ENCODE measurements at regions not wholly inside any gene's neighbourhood (a gene's known extent, or its start where the extent isn't known, plus 50 kb on each side); places are given as distances from the start of the nearest gene placed in this dataset.
"Not testable (repeated sequence)": the region's sequence is repeated elsewhere in the genome, so short reads cannot be mapped to it uniquely, and the experiment has no call there.

GRCh38 chr7:55702831-55703230 is 130.5 kb upstream of the VOPP1 start:
- not testable (repeated sequence) for DNase-seq (ENCODE audit: low read depth, low spot score)

DNA sequence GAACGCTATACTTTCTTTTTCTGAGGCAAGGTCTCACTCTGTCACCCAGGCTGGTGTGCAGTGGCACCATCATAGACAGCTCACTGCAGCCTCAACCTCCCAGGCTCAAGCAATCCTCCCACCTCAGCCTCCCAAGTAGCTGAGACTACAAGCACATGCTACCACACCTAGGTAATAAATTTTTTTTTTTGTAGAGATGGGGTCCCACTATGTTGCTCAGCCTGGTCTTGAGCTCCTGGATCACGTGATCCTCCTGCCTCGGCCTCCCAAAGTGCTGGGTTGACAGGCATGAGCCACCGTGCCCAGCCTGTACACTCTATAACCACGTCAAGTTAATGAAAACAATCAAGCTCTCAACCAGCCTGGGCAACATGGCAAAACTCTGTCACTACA is 127.1 kb upstream of the VOPP1 start:
- not testable (repeated sequence) for DNase-seq (ENCODE audit: low read depth, low spot score)

DNA sequence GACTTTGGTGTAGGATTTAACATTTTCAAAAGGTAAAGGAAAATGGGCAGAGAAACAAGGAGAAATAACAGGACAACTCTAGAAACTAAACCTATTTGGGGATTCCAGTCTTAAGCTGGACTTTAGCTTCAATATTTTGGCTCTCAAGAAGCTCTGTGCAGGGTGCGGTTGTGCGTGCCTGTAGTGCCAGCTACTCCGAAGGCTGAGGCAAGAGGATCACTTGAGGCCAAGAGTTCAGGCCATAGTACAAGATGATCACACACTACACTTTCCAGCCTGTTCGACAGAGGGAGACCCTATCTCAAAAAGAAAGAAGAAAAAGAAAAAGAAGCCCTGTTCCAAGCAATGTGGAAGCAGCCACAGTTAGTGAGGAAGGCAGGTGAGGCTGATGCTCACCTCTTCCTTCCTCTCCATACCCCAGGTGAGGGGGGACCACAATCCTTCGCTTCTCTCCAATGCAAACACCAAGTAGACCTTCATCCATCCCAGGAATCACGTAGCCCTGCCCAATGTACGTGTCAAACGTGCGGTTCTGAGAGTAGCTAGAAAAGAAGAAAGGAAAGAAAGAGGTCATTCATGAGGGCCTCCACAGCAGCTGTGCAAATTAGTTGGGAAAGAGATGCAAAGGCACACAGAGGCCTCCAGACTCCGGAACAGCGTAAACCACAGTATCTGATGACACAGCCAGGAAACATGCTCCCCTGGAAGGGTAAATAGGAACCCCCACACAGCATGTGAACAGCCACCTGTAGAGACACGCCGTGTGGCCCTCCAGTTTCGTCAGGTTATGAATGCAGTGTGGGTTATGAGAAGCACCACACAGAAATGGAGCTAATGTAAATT is 126.5 kb upstream of the VOPP1 start:
- DNase-seq (ENCODE audit: low read depth, low spot score): not testable (repeated sequence)

GRCh38 chr7:55695893-55696701 is 123.8 kb upstream of the VOPP1 start:
- not testable (repeated sequence) for DNase-seq (ENCODE audit: low read depth, low spot score)

DNA sequence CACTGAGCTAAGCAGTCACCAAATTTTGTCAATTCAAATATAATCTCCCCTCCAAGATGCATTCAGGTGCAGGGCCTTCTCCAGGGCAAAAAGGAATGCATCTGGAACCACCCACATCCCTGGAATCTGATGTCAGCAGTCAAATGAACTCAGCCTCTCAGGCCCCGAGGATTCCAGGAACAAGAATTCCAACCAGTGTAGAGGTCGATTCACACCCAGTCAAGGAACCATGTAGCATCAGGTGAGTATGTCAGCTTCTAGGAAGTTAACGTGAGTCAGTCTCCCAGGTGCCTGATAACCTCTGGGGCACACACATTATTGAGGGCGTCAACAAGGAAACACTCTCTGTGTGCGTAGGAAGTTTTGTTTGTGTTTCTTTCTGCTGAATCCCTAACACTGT is 122.2 kb upstream of the VOPP1 start:
- peak; percentile 25 for DNase-seq (ENCODE audit: low read depth, low spot score)

DNA sequence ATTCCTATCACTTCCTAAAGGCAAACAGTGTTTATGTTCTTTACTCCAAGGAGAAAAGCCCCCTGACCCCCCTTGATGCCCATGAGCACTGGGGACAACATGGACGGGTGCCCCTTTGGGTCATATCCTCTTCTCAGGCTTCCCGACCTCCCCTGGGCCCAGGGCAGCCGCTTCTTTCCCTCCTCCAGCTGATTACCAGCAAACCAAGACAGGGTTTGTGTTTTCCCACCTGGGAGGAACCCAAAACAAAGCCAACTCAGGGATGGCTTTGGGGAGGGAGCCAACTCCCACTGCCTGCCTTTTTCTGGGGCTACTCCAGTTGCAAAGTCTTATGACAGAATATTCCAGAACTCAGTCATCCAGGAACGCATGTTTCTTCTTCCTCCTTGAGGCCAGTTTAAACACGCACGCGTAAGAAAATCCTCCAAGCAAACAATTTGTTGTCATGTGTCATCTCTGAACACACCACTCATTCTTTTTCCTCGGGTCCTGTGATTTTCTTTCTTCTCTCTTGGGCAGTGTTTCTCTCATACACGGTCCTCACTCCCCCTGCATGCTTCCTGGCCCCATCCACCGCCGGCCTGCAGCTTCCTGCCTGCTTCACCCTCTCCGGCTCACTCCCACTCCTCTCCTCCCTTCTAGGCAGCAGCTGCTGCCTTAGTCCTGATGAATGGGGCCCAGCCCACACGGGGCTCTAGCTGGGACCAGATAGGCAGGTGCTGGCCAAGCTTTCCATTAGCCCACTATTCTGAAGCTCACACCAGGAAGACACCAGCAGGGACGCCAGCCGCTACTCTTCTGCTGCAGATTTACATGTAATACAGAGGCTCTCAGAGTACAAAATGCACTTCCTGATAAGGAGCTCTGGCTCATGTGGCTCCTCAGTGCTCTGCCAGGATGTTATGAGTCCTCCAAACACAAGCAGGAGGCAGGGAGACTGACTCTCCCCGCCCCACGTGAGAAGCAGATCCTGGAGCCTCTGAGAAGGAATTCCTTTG is 116.7 kb upstream of the VOPP1 start:
- DNase-seq (ENCODE audit: low read depth, low spot score): peak; percentile 43

DNA sequence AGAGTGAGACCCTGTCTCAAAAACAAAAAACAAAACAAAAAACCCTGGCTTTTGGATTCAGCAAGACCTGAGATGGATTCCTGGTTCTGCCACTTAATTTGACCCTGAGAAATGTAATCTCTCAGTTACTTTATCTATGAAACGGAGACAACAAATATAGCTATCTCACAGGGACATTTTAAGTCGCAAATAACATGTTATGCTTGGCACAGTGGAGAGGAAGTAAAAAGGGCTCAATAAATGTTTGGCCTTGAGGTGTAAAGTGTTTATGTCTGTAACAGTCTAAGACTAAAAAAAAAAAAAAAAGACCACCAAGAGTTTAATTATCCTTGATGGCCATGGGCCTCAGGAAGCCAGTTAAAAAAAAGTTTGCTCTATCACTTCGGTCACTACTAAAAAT is 116.0 kb upstream of the VOPP1 start:
- DNase-seq (ENCODE audit: low read depth, low spot score): not testable (repeated sequence)

GRCh38 chr7:55687252-55687651 is 115.0 kb upstream of the VOPP1 start:
- DNase-seq (ENCODE audit: low read depth, low spot score): not testable (repeated sequence)

DNA sequence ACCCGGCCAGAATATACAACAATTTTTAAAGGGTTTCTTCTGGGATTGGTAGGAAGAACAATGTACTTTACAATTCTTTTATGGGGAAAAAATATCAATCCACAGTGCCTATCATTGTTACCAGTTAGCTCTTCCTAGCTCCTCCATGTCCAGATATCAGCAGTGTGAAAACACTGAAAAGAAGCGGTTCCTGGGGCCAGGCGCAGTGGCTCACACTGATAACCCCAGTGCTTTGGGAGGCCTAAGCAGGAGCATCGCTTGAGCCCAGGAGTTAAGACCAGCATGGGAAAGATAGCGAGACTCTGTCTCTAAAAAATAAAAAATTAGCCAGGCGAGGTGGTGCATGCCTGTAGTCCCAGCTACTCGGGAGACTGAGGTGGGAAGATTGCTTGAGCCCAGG is 114.5 kb upstream of the VOPP1 start:
- not testable (repeated sequence) for DNase-seq (ENCODE audit: low read depth, low spot score)

- peak; percentile 9 for DNase-seq (ENCODE audit: low read depth, low spot score)
These were observed 111.2 kb upstream of the VOPP1 start for GRCh38 chr7:55683501-55683900.

- not testable (repeated sequence) for DNase-seq (ENCODE audit: low read depth, low spot score)
These were observed 103.3 kb upstream of the VOPP1 start for GRCh38 chr7:55675589-55675988.

- DNase-seq (ENCODE audit: low read depth, low spot score): not testable (repeated sequence)
These were observed 101.2 kb upstream of the VOPP1 start for GRCh38 chr7:55673525-55673924.

GRCh38 chr7:55672084-55672483 is 99.8 kb upstream of the VOPP1 start:
- DNase-seq (ENCODE audit: low read depth, low spot score): not testable (repeated sequence)

GRCh38 chr7:55657654-55658053 is 85.4 kb upstream of the VOPP1 start:
- peak; percentile 26 for DNase-seq (ENCODE audit: low read depth, low spot score)

DNA sequence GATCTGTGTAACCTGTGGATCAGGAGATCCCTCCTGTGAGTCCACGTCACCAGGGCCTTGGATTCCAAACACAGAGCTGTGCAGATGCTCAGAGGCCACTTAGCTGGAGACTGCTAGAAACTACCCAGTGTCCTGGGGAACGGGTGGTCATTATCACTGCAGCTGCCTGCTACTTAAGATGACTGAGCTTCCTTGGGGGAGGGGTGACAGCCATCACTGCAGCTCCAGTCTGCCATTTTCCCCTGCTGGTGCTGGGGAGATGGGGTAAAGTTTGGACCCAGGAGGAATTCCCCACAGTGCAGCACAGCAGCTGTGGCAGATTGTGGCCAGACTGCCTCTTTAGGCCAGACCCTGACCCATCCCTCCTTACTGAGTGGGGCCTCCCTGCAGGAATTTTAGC is 78.8 kb upstream of the VOPP1 start:
- DNase-seq (ENCODE audit: low read depth, low spot score): no peak

DNA sequence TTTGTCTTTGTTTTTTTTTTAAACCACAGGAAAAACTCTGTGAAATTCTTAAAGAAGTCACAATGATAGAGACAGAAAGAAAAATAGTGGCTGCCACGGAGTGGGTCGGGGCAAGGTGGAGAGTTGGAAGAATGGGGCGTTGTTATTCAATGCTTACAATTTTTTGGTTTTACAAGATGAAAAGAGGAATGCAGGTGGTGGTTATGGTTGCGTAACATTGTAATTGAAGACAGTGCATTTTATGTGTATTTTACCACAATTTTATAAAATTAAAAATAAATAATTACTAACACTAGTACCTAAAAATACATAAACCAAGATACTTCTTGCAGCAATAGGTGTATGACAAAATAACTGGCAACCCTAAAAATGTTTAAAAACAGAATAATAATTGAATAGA is 76.9 kb upstream of the VOPP1 start:
- no peak for DNase-seq (ENCODE audit: low read depth, low spot score)

- DNase-seq (ENCODE audit: low read depth, low spot score): no peak
These were observed 72.3 kb upstream of the VOPP1 start for GRCh38 chr7:55644567-55644966.

DNA sequence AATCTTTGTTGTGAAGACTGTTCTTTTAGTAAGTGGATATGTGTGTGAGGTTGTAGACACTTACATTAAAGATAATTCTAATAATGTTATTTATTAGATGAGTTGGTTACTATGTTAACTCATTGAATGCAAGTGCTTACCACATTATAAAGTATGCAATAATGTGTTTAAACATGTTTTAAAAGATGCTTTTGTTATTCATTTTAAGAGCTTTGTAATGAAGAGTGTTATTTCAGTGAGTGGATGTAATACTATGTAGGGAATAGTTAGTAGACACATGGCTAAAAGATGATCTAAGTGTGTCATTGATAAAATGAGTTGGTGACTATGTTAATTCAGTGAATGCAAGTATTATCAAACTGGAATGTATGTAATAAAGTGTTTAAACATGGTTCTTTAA is 70.0 kb upstream of the VOPP1 start:
- DNase-seq (ENCODE audit: low read depth, low spot score): no peak

GRCh38 chr7:55641811-55642210 is 69.5 kb upstream of the VOPP1 start:
- no peak for DNase-seq (ENCODE audit: low read depth, low spot score)

- DNase-seq (ENCODE audit: low read depth, low spot score): peak; percentile 45
These were observed 69.0 kb upstream of the VOPP1 start for GRCh38 chr7:55641273-55641691.

- DNase-seq (ENCODE audit: low read depth, low spot score): no peak
These were observed 67.3 kb upstream of the VOPP1 start for GRCh38 chr7:55639640-55640039.
